SK-N-SH treated with all-trans-retinoic acid at 6 μM for 48 hours (cell line): ENCODE measurements at regions not wholly inside any gene's neighbourhood (a gene's known extent, or its start where the extent isn't known, plus 50 kb on each side); places are given as distances from the start of the nearest gene placed in this dataset.

Experiments used
- ATAC-seq: fragments of 200-7000 bp; cut with Tn5 transposase; 3 replicates; pipeline ENCODE4 v1.9.1; 2020; ENCODE audit warnings: mild to moderate bottlenecking, moderate library complexity
- ARNTL ChIP-seq: fragments of 450-650 bp; formaldehyde crosslinking; IDR thresholded peaks from 2 replicates; pipeline ENCODE4 v1.5.0; 2020; ENCODE audit warnings: low read depth, mild to moderate bottlenecking, moderate library complexity, borderline replicate concordance
- BACH2 ChIP-seq: fragments of 250-450 bp; sonication (Bioruptor Pico); IDR thresholded peaks from 2 replicates; pipeline ENCODE4 v1.9.0; 2021; ENCODE audit warnings: mild to moderate bottlenecking, borderline replicate concordance
- CREB5 ChIP-seq: fragments of 250-450 bp; sonication (Bioruptor Pico); IDR thresholded peaks from 2 replicates; pipeline ENCODE4 v1.5.1; 2020; ENCODE audit warnings: low read depth, mild to moderate bottlenecking, moderate library complexity
- CSDC2 ChIP-seq: fragments of 250-450 bp; sonication (Bioruptor Pico); IDR thresholded peaks from 2 replicates; pipeline ENCODE4 v1.5.0; 2020; ENCODE audit warnings: mild to moderate bottlenecking, moderate library complexity
- CSRNP3 ChIP-seq: fragments of 250-450 bp; sonication (Bioruptor Pico); IDR thresholded peaks from 2 replicates; pipeline ENCODE4 v1.5.1; 2021; ENCODE audit warnings: mild to moderate bottlenecking, moderate library complexity
- ESRRG ChIP-seq: fragments of 250-450 bp; sonication (Bioruptor Pico); IDR thresholded peaks from 2 replicates; pipeline ENCODE4 v1.6.1; 2021; ENCODE audit warnings: mild to moderate bottlenecking
- GLIS3 ChIP-seq: fragments of 250-450 bp; sonication (Bioruptor Pico); IDR thresholded peaks from 2 replicates; pipeline ENCODE4 v1.5.0; 2020; ENCODE audit warnings: mild to moderate bottlenecking, moderate library complexity
- OSR1 ChIP-seq: fragments of 250-450 bp; sonication (Bioruptor Pico); IDR thresholded peaks from 2 replicates; pipeline ENCODE4 v1.8.0; 2022; ENCODE audit warnings: moderate library complexity, mild to moderate bottlenecking, inconsistent platforms
- PATZ1 ChIP-seq: fragments of 250-450 bp; sonication (Bioruptor Pico); IDR thresholded peaks from 2 replicates; pipeline ENCODE4 v1.8.0; 2020; ENCODE audit warnings: mild to moderate bottlenecking, moderate library complexity, borderline replicate concordance
- POU6F1 ChIP-seq: fragments of 250-450 bp; sonication (Bioruptor Pico); IDR thresholded peaks from 2 replicates; pipeline ENCODE4 v1.8.0; 2021; ENCODE audit warnings: low read depth, mild to moderate bottlenecking, moderate library complexity, borderline replicate concordance
- PPARA ChIP-seq: fragments of 250-450 bp; sonication (Bioruptor Pico); IDR thresholded peaks from 2 replicates; pipeline ENCODE4 v1.5.0; 2020; ENCODE audit warnings: mild to moderate bottlenecking, borderline replicate concordance
- RARB ChIP-seq: fragments of 250-450 bp; sonication (Bioruptor Pico); IDR thresholded peaks from 2 replicates; pipeline ENCODE4 v1.8.0; 2021; ENCODE audit warnings: mild to moderate bottlenecking, moderate library complexity
- SNAI2 ChIP-seq: fragments of 250-450 bp; sonication (Bioruptor Pico); IDR thresholded peaks from 2 replicates; pipeline ENCODE4 v1.5.0; 2020; ENCODE audit warnings: mild to moderate bottlenecking, moderate library complexity
- TCF4 ChIP-seq: fragments of 250-450 bp; sonication (Bioruptor Pico); IDR thresholded peaks from 2 replicates; pipeline ENCODE4 v1.8.0; 2021; ENCODE audit warnings: mild to moderate bottlenecking, moderate library complexity, borderline replicate concordance
- TOX ChIP-seq: fragments of 250-450 bp; sonication (Bioruptor Pico); IDR thresholded peaks from 2 replicates; pipeline ENCODE4 v1.8.0; 2021; ENCODE audit warnings: mild to moderate bottlenecking, moderate library complexity, borderline replicate concordance
- TSHZ2 ChIP-seq: fragments of 250-450 bp; sonication (Bioruptor Pico); IDR thresholded peaks from 2 replicates; pipeline ENCODE4 v1.5.0; 2020; ENCODE audit warnings: mild to moderate bottlenecking, moderate library complexity
- ZC3H10 ChIP-seq: fragments of 250-450 bp; sonication (Bioruptor Pico); IDR thresholded peaks from 2 replicates; pipeline ENCODE4 v1.5.1; 2021; ENCODE audit warnings: mild to moderate bottlenecking, moderate library complexity
- ZFP3 ChIP-seq: fragments of 250-450 bp; sonication (Bioruptor Pico); IDR thresholded peaks from 2 replicates; pipeline ENCODE4 v1.5.0; 2020; ENCODE audit warnings: mild to moderate bottlenecking, moderate library complexity
- ZFP30 ChIP-seq: fragments of 450-650 bp; formaldehyde crosslinking; IDR thresholded peaks from 2 replicates; pipeline ENCODE4 v1.5.0; 2022; ENCODE audit warnings: mild to moderate bottlenecking, moderate library complexity
- ZNF565 ChIP-seq: fragments of 450-650 bp; formaldehyde crosslinking; conservative IDR thresholded peaks from 2 replicates; pipeline ENCODE4 v1.5.0; 2020; ENCODE audit warnings: low read depth, mild to moderate bottlenecking, moderate library complexity
- ZNF70 ChIP-seq: fragments of 450-650 bp; formaldehyde crosslinking; IDR thresholded peaks from 2 replicates; pipeline ENCODE4 v1.5.0; 2020; ENCODE audit warnings: mild to moderate bottlenecking, moderate library complexity

- no peak for TF ChIP-seq TSHZ2 (CRISPR knock-in tag)
- TF ChIP-seq ZFP3 (CRISPR knock-in tag) = no peak
- no peak for TF ChIP-seq CREB5 (CRISPR knock-in tag)
- no peak for TF ChIP-seq SNAI2
- no peak for TF ChIP-seq ZNF70
- ATAC-seq = no peak
Observed at GRCh38 chr5:87827539-87827938, 414.8 kb upstream of the CCNH start.

- TF ChIP-seq ARNTL (no peak), TCF4 (CRISPR knock-in tag) (0 out of 2 replicates have a peak, but pooled peaks have one; percentile 12), OSR1 (CRISPR knock-in tag) (no peak), SNAI2 (no peak)
- no peak for ATAC-seq
Observed at GRCh38 chr5:87826507-87826906, 413.8 kb upstream of the CCNH start.

GRCh38 chr5:87825583-87825982, 412.9 kb upstream of the CCNH start:
- TF ChIP-seq ZC3H10 = no peak
- TF ChIP-seq GLIS3 = no peak
- no peak for TF ChIP-seq OSR1 (CRISPR knock-in tag)
- no peak for TF ChIP-seq CREB5 (CRISPR knock-in tag)
- no peak for TF ChIP-seq CSRNP3 (CRISPR knock-in tag)
- no peak for TF ChIP-seq ZNF70
- no peak for TF ChIP-seq SNAI2
- TF ChIP-seq CSDC2 (CRISPR knock-in tag) = no peak
- no peak for TF ChIP-seq TCF4 (CRISPR knock-in tag)
- no peak for TF ChIP-seq BACH2 (CRISPR knock-in tag)
- no peak for TF ChIP-seq ZFP30 (CRISPR knock-in tag)
- TF ChIP-seq RARB (CRISPR knock-in tag) = no peak
- no peak for TF ChIP-seq ESRRG (CRISPR knock-in tag)
- TF ChIP-seq PPARA (CRISPR knock-in tag) = no peak
- TF ChIP-seq TOX = no peak
- no peak for TF ChIP-seq ZNF565 (CRISPR knock-in tag)
- no peak for TF ChIP-seq TSHZ2 (CRISPR knock-in tag)
- no peak for TF ChIP-seq PATZ1 (CRISPR knock-in tag)
- no peak for TF ChIP-seq POU6F1 (CRISPR knock-in tag)
- no peak for ATAC-seq
